PC-9 (cell line): ENCODE measurements at regions not wholly inside any gene's neighbourhood (a gene's known extent, or its start where the extent isn't known, plus 50 kb on each side); places are given as distances from the start of the nearest gene placed in this dataset.

ENCODE experiments used
- CTCF ChIP-seq: fragments of 200-600 bp; sonication (generic); conservative IDR thresholded peaks from 2 replicates; pipeline ENCODE4 v1.6.1; 2017; ENCODE audit warnings: mixed run types, antibody characterized with exemption, mild to moderate bottlenecking, moderate library complexity
- EZH2 ChIP-seq: fragments of 200-600 bp; sonication (generic); IDR thresholded peaks from 2 replicates; pipeline ENCODE4 v1.8.0; 2017; ENCODE audit warnings: antibody characterized with exemption, low read depth

- TF ChIP-seq EZH2 (no peak), CTCF (no peak)
Observed at GRCh38 chr1:83718338-83718737, 280.6 kb downstream of the TTLL7 start.
